ENCODE measurements at regions not wholly inside any gene's neighbourhood (a gene's known extent, or its start where the extent isn't known, plus 50 kb on each side); places are given as distances from the start of the nearest gene placed in this dataset.
"Not testable (repeated sequence)": the region's sequence is repeated elsewhere in the genome, so short reads cannot be mapped to it uniquely, and the experiment has no call there.

- H3K27me3 Mint-ChIP-seq (ENCODE audit: low read depth): peaks cover 39% of the 10 kb centered on the region
- peaks cover 6% of the 10 kb centered on the region for H3K4me1 Mint-ChIP-seq
- H3K27ac Mint-ChIP-seq: no peak overlapping the region
- H3K4me3 Mint-ChIP-seq: no peak overlapping the region
- DNase-seq (ENCODE audit: low spot score in 2 of 2, unreplicated experiment in 2 of 2): no peak
- H3K9me3 Mint-ChIP-seq: no peaks in the 10 kb centered on the region
- TF ChIP-seq CTCF (IDR thresholded peaks at IDR 0.05; ENCODE audit: unreplicated experiment): no peak
- no peaks in the 10 kb centered on the region for H3K36me3 Mint-ChIP-seq
Measured at GRCh38 chr2:57475391-57475790, 571.2 kb upstream of the VRK2 start.

GRCh38 chr2:57479981-57480380 lies 566.6 kb upstream of the VRK2 start:
- peaks cover 24% of the 10 kb centered on the region for H3K27me3 Mint-ChIP-seq (ENCODE audit: low read depth)
- no peak for TF ChIP-seq CTCF (IDR thresholded peaks at IDR 0.05; ENCODE audit: unreplicated experiment)

GRCh38 chr2:57488061-57488460 lies 558.5 kb upstream of the VRK2 start:
- H3K27me3 Mint-ChIP-seq (ENCODE audit: low read depth): peaks cover 3% of the 10 kb centered on the region
- H3K36me3 Mint-ChIP-seq: no peaks in the 10 kb centered on the region
- no peak for DNase-seq (ENCODE audit: low spot score in 2 of 2, unreplicated experiment in 2 of 2)
- no peak for TF ChIP-seq CTCF (IDR thresholded peaks at IDR 0.05; ENCODE audit: unreplicated experiment)
- H3K4me3 Mint-ChIP-seq: no peak overlapping the region
- no peak overlapping the region for H3K27ac Mint-ChIP-seq
- peaks cover 10% of the 10 kb centered on the region for H3K9me3 Mint-ChIP-seq
- H3K4me1 Mint-ChIP-seq: peaks cover 9% of the 10 kb centered on the region

More at GRCh38 chr2:57479981-57480380, 566.6 kb upstream of the VRK2 start:
- H3K36me3 Mint-ChIP-seq: no peaks in the 10 kb centered on the region
- no peak overlapping the region for H3K4me3 Mint-ChIP-seq
- H3K9me3 Mint-ChIP-seq: peaks cover 7% of the 10 kb centered on the region
- DNase-seq (ENCODE audit: low spot score in 2 of 2, unreplicated experiment in 2 of 2): no peak
- peaks cover 6% of the 10 kb centered on the region for H3K4me1 Mint-ChIP-seq
- no peak overlapping the region for H3K27ac Mint-ChIP-seq

- TF ChIP-seq CTCF (IDR thresholded peaks at IDR 0.05; ENCODE audit: unreplicated experiment): no peak
- Mint-ChIP-seq H3K4me3 (no peak overlapping the region), H3K36me3 (no peaks in the 10 kb centered on the region), H3K9me3 (peaks cover 8% of the 10 kb centered on the region), H3K4me1 (peaks cover 9% of the 10 kb centered on the region), H3K27me3 (ENCODE audit: low read depth) (no peaks in the 10 kb centered on the region), H3K27ac (no peak overlapping the region)
- no peak for DNase-seq (ENCODE audit: low spot score in 2 of 2, unreplicated experiment in 2 of 2)
Measured at GRCh38 chr2:57490741-57491140, 555.9 kb upstream of the VRK2 start.

GRCh38 chr2:57491213-57491612 lies 555.4 kb upstream of the VRK2 start:
- no peaks in the 10 kb centered on the region for H3K36me3 Mint-ChIP-seq
- no peak for DNase-seq (ENCODE audit: low spot score in 2 of 2, unreplicated experiment in 2 of 2)
- no peak for TF ChIP-seq CTCF (IDR thresholded peaks at IDR 0.05; ENCODE audit: unreplicated experiment)
- no peaks in the 10 kb centered on the region for H3K27me3 Mint-ChIP-seq (ENCODE audit: low read depth)
- H3K27ac Mint-ChIP-seq: no peak overlapping the region
- no peak overlapping the region for H3K4me3 Mint-ChIP-seq
- H3K4me1 Mint-ChIP-seq: peaks cover 9% of the 10 kb centered on the region
- H3K9me3 Mint-ChIP-seq: peaks cover 8% of the 10 kb centered on the region

GRCh38 chr2:57493966-57494365 lies 552.6 kb upstream of the VRK2 start:
- not testable (repeated sequence) for H3K36me3 Mint-ChIP-seq; DNase-seq (ENCODE audit: low spot score in 2 of 2, unreplicated experiment in 2 of 2); H3K27me3 Mint-ChIP-seq (ENCODE audit: low read depth); H3K27ac Mint-ChIP-seq; H3K4me1 Mint-ChIP-seq; H3K9me3 Mint-ChIP-seq; H3K4me3 Mint-ChIP-seq
